ENCODE measurements at regions not wholly inside any gene's neighbourhood (a gene's known extent, or its start where the extent isn't known, plus 50 kb on each side); places are given as distances from the start of the nearest gene placed in this dataset.
"Not testable (repeated sequence)": the region's sequence is repeated elsewhere in the genome, so short reads cannot be mapped to it uniquely, and the experiment has no call there.

DNA sequence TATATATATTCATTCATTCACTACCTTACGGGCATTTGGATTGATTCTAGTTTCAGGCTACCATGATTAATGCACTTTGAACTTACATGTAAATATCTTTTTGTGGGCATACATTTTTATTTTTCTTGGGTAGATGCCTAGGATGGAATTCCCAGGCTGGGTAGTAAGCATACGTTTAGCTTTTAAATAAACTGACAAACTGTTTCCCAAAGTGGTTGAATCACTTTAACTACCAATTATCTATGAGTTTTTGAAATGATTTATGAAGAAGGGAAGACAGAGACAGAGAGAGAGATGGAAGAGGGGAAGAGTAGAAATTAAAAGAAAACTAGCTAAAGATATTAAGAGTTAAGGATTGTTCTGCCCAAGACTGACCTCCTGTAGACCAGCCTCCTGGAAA is 612.6 kb downstream of the PSAT1 start:
- no peaks in the 10 kb centered on the region for H3K4me1 ChIP-seq (ENCODE audit: control insufficient read depth, insufficient read depth, low read length)
- no peaks in the 10 kb centered on the region for H3K9me3 ChIP-seq (ENCODE audit: control insufficient read depth, low read depth, low read length)
- H3K4me3 ChIP-seq (ENCODE audit: low read length): no peak overlapping the region
- H3K27ac ChIP-seq (ENCODE audit: low read length): no peak overlapping the region
- no peak for DNase-seq
- H3K27me3 ChIP-seq (ENCODE audit: control insufficient read depth, insufficient read depth, low read length): no peaks in the 10 kb centered on the region
- no peaks in the 10 kb centered on the region for H3K36me3 ChIP-seq (ENCODE audit: control insufficient read depth, insufficient read depth, low read length)
- WGBS (ENCODE audit: insufficient coverage, low lambda C conversion rate): 75% methylated on average over 2 of the region's 2 CpGs

DNA sequence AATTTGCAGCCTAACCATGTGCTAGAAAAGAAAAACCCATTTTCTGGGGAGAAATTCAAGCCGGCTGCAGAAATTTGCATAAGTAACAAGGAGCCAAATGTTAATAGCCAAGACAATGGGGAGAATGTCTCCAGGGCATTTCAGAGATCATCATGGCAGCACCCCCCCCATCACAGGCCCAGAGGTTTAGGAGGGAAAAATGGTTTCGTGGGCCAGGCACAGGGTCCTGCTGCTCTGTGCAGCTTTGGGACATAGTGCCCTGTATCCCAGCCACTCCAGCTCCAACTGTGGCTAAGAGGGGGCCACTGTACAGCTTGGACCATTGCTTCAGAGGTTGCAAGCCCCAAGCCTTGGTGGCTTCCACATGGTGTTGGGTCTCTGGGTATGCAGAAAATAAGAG is 620.0 kb downstream of the PSAT1 start:
- WGBS (ENCODE audit: insufficient coverage, low lambda C conversion rate): no CpG with 5 or more reads among the region's 2 CpGs
- not testable (repeated sequence) for DNase-seq; H3K4me3 ChIP-seq (ENCODE audit: low read length); H3K9me3 ChIP-seq (ENCODE audit: control insufficient read depth, low read depth, low read length); H3K27me3 ChIP-seq (ENCODE audit: control insufficient read depth, insufficient read depth, low read length); H3K36me3 ChIP-seq (ENCODE audit: control insufficient read depth, insufficient read depth, low read length); H3K4me1 ChIP-seq (ENCODE audit: control insufficient read depth, insufficient read depth, low read length); H3K27ac ChIP-seq (ENCODE audit: low read length)

DNA sequence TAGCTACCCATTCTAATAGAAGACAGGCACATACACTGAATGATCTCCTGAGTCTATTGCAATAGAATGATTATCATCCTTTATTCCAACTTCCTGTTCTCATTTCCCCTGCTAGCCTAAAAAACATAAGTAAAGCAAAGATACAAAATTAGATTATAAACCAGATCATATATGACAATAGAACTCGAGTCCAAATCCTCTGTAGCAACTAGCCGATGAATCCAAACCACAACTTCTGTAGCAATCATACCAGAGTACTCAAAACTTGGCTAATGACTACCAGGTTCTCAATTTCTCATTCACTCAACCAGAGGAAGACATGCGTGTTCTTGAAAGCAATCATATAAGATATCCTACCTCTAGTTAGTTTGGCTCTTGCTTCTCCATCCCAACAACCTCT is 622.1 kb downstream of the PSAT1 start:
- no peaks in the 10 kb centered on the region for H3K4me1 ChIP-seq (ENCODE audit: control insufficient read depth, insufficient read depth, low read length)
- DNase-seq: no peak
- H3K36me3 ChIP-seq (ENCODE audit: control insufficient read depth, insufficient read depth, low read length): no peaks in the 10 kb centered on the region
- H3K4me3 ChIP-seq (ENCODE audit: low read length): no peak overlapping the region
- no peaks in the 10 kb centered on the region for H3K27me3 ChIP-seq (ENCODE audit: control insufficient read depth, insufficient read depth, low read length)
- H3K9me3 ChIP-seq (ENCODE audit: control insufficient read depth, low read depth, low read length): no peaks in the 10 kb centered on the region
- no CpG with 5 or more reads among the region's 3 CpGs for WGBS (ENCODE audit: insufficient coverage, low lambda C conversion rate)
- no peak overlapping the region for H3K27ac ChIP-seq (ENCODE audit: low read length)

DNA sequence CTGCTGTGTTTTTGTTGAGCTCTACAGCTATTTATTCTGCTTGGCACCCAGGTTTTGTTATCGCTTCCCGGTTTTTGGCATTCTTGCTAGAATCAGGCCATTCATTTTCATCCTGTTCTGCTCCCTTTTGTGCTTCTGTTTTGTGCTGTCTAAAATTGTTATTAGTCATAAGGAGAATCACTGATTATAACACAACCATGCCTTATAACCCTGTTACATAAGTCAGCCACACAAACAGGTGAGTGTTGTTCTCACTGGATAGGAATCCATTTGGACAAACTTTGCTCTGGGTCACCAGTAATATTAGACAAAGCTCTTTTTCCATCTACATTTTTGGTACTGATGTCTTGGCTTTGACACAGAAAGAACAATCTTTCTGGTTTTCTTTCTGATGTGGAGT is 622.8 kb downstream of the PSAT1 start:
- WGBS (ENCODE audit: insufficient coverage, low lambda C conversion rate): 64% methylated on average over 2 of the region's 2 CpGs
- H3K27me3 ChIP-seq (ENCODE audit: control insufficient read depth, insufficient read depth, low read length): no peaks in the 10 kb centered on the region
- H3K9me3 ChIP-seq (ENCODE audit: control insufficient read depth, low read depth, low read length): no peaks in the 10 kb centered on the region
- DNase-seq: no peak
- no peak overlapping the region for H3K4me3 ChIP-seq (ENCODE audit: low read length)
- no peaks in the 10 kb centered on the region for H3K36me3 ChIP-seq (ENCODE audit: control insufficient read depth, insufficient read depth, low read length)
- no peak overlapping the region for H3K27ac ChIP-seq (ENCODE audit: low read length)
- H3K4me1 ChIP-seq (ENCODE audit: control insufficient read depth, insufficient read depth, low read length): no peaks in the 10 kb centered on the region

DNA sequence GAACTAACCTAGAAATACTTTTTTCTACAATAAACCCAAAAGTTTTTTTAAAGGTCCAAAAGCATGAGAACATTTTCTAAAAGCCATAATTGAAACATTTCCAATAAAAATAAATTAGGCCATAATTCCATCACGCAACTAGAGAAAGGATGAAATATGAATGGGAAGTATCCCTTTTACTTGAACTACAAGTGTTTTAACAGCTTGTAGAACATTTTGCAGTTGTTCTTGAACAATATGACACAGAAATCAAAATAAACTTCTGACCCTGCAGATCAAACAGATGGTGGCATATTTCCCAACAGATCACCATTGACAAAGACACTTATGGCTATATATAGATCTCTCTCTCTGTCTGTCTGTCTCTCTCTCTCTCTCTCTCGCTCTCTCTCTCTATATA is 624.4 kb downstream of the PSAT1 start:
- H3K4me3 ChIP-seq (ENCODE audit: low read length): no peak overlapping the region
- H3K4me1 ChIP-seq (ENCODE audit: control insufficient read depth, insufficient read depth, low read length): no peaks in the 10 kb centered on the region
- H3K9me3 ChIP-seq (ENCODE audit: control insufficient read depth, low read depth, low read length): no peaks in the 10 kb centered on the region
- H3K27ac ChIP-seq (ENCODE audit: low read length): no peak overlapping the region
- no CpG with 5 or more reads among the region's 2 CpGs for WGBS (ENCODE audit: insufficient coverage, low lambda C conversion rate)
- no peaks in the 10 kb centered on the region for H3K36me3 ChIP-seq (ENCODE audit: control insufficient read depth, insufficient read depth, low read length)
- DNase-seq: no peak
- no peaks in the 10 kb centered on the region for H3K27me3 ChIP-seq (ENCODE audit: control insufficient read depth, insufficient read depth, low read length)

DNA sequence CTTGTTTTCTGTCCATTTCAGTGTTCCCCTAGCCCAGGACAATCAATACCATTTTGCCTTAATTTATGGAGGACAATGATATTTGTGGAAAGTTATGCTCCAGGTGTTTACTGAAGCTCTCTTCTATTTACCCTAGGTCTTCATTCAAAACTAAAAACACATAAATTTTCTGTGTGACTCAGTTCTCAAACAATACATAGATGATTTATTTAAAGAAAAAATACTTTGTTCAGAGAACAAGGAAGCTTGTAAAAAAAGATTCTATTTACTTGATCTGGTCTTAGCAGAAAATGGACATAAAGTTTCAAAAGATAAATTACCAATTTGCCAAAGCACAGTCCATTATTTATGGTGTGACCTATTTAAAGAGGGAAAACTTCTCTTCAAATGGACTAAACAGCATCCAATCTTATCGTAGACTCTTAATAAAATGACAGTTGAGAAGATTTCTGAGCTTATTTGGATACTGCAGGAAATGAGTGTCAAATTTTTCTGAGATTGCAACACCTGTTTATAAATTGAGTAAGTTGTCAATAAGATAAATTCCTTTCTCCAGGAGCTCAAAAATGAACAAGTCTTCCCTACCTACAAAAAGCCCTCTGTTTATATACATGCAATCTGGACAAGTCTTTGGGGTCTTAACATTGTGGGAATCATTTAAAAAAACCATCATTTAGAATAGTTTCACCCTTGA is 627.2 kb downstream of the PSAT1 start:
- H3K9me3 ChIP-seq (ENCODE audit: control insufficient read depth, low read depth, low read length): no peaks in the 10 kb centered on the region
- no peak overlapping the region for H3K4me3 ChIP-seq (ENCODE audit: low read length)
- no peaks in the 10 kb centered on the region for H3K4me1 ChIP-seq (ENCODE audit: control insufficient read depth, insufficient read depth, low read length)
- no peaks in the 10 kb centered on the region for H3K27me3 ChIP-seq (ENCODE audit: control insufficient read depth, insufficient read depth, low read length)
- 67% methylated on average over 1 of the region's 1 CpG for WGBS (ENCODE audit: insufficient coverage, low lambda C conversion rate)
- DNase-seq: no peak
- no peak overlapping the region for H3K27ac ChIP-seq (ENCODE audit: low read length)
- H3K36me3 ChIP-seq (ENCODE audit: control insufficient read depth, insufficient read depth, low read length): no peaks in the 10 kb centered on the region

DNA sequence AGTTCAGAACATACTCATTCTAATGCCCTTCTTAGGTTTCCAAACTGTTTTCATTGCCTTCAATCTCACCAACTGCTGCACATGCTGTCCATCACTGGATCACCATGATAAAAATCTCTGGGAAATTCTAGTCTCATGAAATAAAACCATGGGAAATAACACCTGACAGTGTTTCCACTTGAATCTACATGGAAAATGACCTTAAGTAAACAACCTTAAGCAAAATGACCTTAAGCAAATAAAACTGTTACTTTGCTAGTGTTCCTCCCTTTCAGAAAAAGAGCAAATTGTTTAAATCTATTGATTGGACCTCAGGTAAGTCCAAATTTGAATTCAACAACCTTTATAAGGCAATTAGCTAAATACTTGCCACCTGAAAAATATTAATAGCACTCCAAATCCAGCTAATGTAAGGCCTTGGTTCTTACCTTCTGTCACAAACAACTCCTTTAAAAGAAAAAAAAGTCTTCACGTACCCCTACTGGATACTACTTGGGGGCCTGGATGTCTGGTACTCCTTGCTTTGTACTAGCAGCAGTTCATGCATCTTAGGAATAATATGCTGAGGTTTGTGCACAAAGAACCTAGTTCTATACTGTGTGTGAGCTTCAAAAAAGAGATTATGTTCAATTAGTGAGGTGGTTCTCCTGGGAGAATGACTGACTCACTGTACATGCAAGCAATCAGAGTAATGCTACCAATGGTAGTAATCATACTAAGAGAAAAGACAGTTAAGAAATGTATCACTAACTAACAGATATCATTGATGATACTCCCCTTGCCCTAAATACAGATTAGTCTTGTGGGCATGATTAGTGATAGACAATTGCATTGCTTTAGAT is 630.4 kb downstream of the PSAT1 start:
- no peaks in the 10 kb centered on the region for H3K36me3 ChIP-seq (ENCODE audit: control insufficient read depth, insufficient read depth, low read length)
- H3K27ac ChIP-seq (ENCODE audit: low read length): no peak overlapping the region
- H3K4me3 ChIP-seq (ENCODE audit: low read length): no peak overlapping the region
- H3K4me1 ChIP-seq (ENCODE audit: control insufficient read depth, insufficient read depth, low read length): no peaks in the 10 kb centered on the region
- no peaks in the 10 kb centered on the region for H3K9me3 ChIP-seq (ENCODE audit: control insufficient read depth, low read depth, low read length)
- DNase-seq: no peak
- no CpG with 5 or more reads among the region's 1 CpG for WGBS (ENCODE audit: insufficient coverage, low lambda C conversion rate)
- H3K27me3 ChIP-seq (ENCODE audit: control insufficient read depth, insufficient read depth, low read length): no peaks in the 10 kb centered on the region

DNA sequence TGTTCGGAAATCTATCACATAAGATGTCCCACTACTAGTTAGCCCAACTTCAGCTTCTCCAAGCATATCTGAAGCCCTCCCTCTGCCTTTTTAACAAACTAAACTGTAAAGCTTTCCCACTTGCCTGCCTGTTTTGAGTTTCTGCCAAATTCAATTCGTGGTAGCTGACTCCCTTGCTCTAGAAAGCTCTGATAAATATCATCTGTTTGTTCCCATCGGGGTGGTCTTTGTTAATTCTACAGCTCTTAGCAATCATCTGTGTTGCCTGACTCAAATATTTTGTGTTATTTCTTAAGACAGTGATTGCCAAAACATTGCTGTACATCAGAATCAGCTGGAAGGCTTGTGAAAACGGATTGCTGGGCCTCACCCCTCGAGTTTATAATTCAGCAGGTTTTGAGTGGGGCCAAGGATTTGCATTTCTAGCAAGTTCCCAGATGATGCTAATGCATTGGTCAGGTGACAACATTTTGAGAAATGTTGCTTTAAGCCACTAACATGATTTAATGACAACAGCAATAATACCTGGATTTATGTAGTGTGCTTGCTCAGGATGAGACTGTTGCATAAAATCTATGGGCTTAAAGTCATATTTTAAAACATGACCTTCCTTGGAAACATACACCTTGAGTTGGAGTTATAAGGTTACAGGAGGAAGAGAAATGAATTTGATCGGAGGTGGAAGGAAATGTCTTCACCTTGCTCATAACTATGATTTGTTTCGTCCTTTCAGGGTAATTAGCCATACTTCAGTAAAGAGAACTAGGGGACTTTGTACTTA is 631.9 kb downstream of the PSAT1 start:
- Histone ChIP-seq H3K9me3 (ENCODE audit: control insufficient read depth, low read depth, low read length) (no peaks in the 10 kb centered on the region), H3K27me3 (ENCODE audit: control insufficient read depth, insufficient read depth, low read length) (no peaks in the 10 kb centered on the region), H3K27ac (ENCODE audit: low read length) (no peak overlapping the region), H3K4me3 (ENCODE audit: low read length) (no peak overlapping the region), H3K4me1 (ENCODE audit: control insufficient read depth, insufficient read depth, low read length) (no peaks in the 10 kb centered on the region), H3K36me3 (ENCODE audit: control insufficient read depth, insufficient read depth, low read length) (no peaks in the 10 kb centered on the region)
- DNase-seq: peak in 1 of 2 donors; percentile 10
- 90% methylated on average over 2 of the region's 7 CpGs for WGBS (ENCODE audit: insufficient coverage, low lambda C conversion rate)

DNA sequence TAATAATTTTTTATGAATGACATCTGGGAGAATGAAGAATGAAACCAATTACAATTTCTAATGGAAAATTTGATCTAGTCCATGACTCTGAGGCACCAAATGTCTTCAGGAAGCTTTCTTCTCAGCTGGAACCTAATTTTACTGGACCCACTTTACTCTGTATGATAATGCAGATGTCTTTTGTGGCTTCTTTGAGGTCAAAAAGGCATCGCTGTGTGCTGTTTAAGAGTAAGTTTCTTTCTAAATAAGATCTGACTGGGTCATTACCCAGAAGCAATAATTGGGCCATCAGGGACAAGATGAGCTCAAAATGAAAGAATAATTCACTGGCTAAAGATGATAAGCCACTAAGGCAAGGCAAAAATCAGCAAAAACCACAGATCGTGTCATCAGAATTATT is 633.4 kb downstream of the PSAT1 start:
- DNase-seq: no peak
- Histone ChIP-seq H3K9me3 (ENCODE audit: control insufficient read depth, low read depth, low read length) (no peaks in the 10 kb centered on the region), H3K36me3 (ENCODE audit: control insufficient read depth, insufficient read depth, low read length) (no peaks in the 10 kb centered on the region), H3K4me1 (ENCODE audit: control insufficient read depth, insufficient read depth, low read length) (no peaks in the 10 kb centered on the region), H3K4me3 (ENCODE audit: low read length) (no peak overlapping the region), H3K27me3 (ENCODE audit: control insufficient read depth, insufficient read depth, low read length) (no peaks in the 10 kb centered on the region), H3K27ac (ENCODE audit: low read length) (no peak overlapping the region)
- 83% methylated on average over 1 of the region's 2 CpGs for WGBS (ENCODE audit: insufficient coverage, low lambda C conversion rate)

DNA sequence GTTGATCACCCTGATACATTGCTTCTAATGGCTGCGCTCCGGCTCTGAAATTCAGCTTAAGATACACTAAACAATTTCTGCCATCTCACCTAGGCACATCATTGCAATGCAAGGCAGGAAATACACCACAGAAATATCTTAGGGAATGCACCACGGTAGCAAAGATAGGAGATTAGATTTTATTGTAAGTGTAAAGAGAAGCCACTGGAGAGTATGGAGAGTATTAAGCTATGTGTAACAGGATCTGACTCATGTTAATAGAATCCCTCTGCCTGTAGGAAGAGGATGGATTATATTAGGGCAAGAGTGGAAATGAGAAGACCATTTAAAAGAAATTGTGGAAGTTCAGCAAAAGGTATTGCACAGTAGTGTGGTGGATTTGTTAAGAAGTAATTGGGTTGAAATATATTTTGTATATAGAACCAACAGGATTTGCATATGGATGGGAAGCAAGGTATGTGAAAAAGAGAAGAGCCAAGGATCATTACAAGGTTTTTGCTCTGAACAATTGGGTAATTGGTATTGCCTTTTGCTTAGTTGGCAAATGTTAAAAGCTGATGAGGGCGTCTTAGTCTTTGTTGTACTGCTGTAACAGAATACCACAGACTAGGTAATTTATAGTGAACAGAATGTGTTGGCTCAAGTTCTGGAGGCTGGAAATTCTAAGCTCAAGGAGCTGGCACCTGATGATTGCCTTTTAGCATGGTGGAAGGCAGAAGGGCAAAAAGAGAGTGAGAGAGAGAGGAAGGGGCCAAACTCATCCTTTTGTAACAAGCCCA is 636.1 kb downstream of the PSAT1 start:
- no peaks in the 10 kb centered on the region for H3K27me3 ChIP-seq (ENCODE audit: control insufficient read depth, insufficient read depth, low read length)
- WGBS (ENCODE audit: insufficient coverage, low lambda C conversion rate): 70% methylated on average over 2 of the region's 4 CpGs
- no peak for DNase-seq
- H3K36me3 ChIP-seq (ENCODE audit: control insufficient read depth, insufficient read depth, low read length): no peaks in the 10 kb centered on the region
- no peaks in the 10 kb centered on the region for H3K4me1 ChIP-seq (ENCODE audit: control insufficient read depth, insufficient read depth, low read length)
- no peak overlapping the region for H3K27ac ChIP-seq (ENCODE audit: low read length)
- no peak overlapping the region for H3K4me3 ChIP-seq (ENCODE audit: low read length)
- H3K9me3 ChIP-seq (ENCODE audit: control insufficient read depth, low read depth, low read length): no peaks in the 10 kb centered on the region

Data from large intestine (tissue), 3 donors.